ENCODE measurements at regions not wholly inside any gene's neighbourhood (a gene's known extent, or its start where the extent isn't known, plus 50 kb on each side); places are given as distances from the start of the nearest gene placed in this dataset.

GRCh38 chr10:52390388-52390787 is 76.3 kb downstream of the DKK1 start:
- TF ChIP-seq, protein P1, sequence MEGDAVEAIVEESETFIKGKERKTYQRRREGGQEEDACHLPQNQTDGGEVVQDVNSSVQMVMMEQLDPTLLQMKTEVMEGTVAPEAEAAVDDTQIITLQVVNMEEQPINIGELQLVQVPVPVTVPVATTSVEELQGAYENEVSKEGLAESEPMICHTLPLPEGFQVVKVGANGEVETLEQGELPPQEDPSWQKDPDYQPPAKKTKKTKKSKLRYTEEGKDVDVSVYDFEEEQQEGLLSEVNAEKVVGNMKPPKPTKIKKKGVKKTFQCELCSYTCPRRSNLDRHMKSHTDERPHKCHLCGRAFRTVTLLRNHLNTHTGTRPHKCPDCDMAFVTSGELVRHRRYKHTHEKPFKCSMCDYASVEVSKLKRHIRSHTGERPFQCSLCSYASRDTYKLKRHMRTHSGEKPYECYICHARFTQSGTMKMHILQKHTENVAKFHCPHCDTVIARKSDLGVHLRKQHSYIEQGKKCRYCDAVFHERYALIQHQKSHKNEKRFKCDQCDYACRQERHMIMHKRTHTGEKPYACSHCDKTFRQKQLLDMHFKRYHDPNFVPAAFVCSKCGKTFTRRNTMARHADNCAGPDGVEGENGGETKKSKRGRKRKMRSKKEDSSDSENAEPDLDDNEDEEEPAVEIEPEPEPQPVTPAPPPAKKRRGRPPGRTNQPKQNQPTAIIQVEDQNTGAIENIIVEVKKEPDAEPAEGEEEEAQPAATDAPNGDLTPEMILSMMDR (IDR thresholded peaks at IDR 0.05; ENCODE audit: low read length), result no peak
- TF ChIP-seq EZH2 (IDR thresholded peaks at IDR 0.05; ENCODE audit: borderline replicate concordance, low read length), result no peak
